PC-3 (cell line): ENCODE measurements at regions not wholly inside any gene's neighbourhood (a gene's known extent, or its start where the extent isn't known, plus 50 kb on each side); places are given as distances from the start of the nearest gene placed in this dataset.

Source experiments
- EZH2 ChIP-seq: fragments of 300-600 bp; sonication (generic); IDR thresholded peaks from one replicate; pipeline ENCODE4 v1.6.1; 2017; ENCODE audit warnings: antibody characterized with exemption, mild to moderate bottlenecking, low read length; ENCODE audit not compliant: unreplicated experiment
- TF ChIP-seq, protein P1 (sequence below): fragments of 300-600 bp; sonication (generic); conservative IDR thresholded peaks from 2 replicates; pipeline ENCODE4 v1.5.1; 2017; ENCODE audit warnings: antibody characterized with exemption, low read depth, mild to moderate bottlenecking, low read length

DNA sequence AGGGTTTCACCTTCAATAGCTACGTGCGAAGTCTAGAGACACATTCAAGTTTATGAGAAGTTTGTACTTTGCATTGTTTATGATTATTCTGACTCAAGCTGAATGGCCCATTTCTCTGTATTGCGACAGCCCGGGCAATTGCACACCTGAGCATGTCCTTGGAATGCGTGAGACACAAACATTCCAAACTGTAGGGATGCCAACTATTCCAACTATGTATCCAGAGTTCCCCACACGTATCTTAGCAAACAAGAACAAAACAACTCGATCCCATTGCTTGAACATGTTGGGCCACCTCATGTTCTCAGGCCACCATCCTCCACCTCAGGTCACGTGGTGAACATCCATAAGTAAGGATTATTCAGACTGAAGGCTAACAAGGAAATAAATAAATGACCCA is 51.4 kb upstream of the EGFR start:
- no peak for TF ChIP-seq EZH2
- TF ChIP-seq, protein P1, sequence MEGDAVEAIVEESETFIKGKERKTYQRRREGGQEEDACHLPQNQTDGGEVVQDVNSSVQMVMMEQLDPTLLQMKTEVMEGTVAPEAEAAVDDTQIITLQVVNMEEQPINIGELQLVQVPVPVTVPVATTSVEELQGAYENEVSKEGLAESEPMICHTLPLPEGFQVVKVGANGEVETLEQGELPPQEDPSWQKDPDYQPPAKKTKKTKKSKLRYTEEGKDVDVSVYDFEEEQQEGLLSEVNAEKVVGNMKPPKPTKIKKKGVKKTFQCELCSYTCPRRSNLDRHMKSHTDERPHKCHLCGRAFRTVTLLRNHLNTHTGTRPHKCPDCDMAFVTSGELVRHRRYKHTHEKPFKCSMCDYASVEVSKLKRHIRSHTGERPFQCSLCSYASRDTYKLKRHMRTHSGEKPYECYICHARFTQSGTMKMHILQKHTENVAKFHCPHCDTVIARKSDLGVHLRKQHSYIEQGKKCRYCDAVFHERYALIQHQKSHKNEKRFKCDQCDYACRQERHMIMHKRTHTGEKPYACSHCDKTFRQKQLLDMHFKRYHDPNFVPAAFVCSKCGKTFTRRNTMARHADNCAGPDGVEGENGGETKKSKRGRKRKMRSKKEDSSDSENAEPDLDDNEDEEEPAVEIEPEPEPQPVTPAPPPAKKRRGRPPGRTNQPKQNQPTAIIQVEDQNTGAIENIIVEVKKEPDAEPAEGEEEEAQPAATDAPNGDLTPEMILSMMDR, result no peak
